HG02852 (cell line): ENCODE measurements at regions not wholly inside any gene's neighbourhood (a gene's known extent, or its start where the extent isn't known, plus 50 kb on each side); places are given as distances from the start of the nearest gene placed in this dataset.
"Not testable (repeated sequence)": the region's sequence is repeated elsewhere in the genome, so short reads cannot be mapped to it uniquely, and the experiment has no call there.

ENCODE experiments used
- ATAC-seq: cut with Tn5 transposase; IDR thresholded peaks from one replicate; pipeline ENCODE4 v1.9.1; 2021; ENCODE audit warnings: mild to moderate bottlenecking, moderate library complexity; ENCODE audit not compliant: unreplicated experiment

GRCh38 chr5:101664071-101664791, 631.9 kb downstream of the SLCO4C1 start:
- ATAC-seq: no peak

- ATAC-seq: no peak
Observed at GRCh38 chr5:101663543-101663942, 632.5 kb downstream of the SLCO4C1 start.

- no peak for ATAC-seq
Observed at GRCh38 chr5:101662263-101662662, 633.8 kb downstream of the SLCO4C1 start.

- no peak for ATAC-seq
Observed at GRCh38 chr5:101658433-101658832, 637.7 kb downstream of the SLCO4C1 start.

- ATAC-seq: no peak
Observed at GRCh38 chr5:101653996-101654395, 642.1 kb downstream of the SLCO4C1 start.

GRCh38 chr5:101647861-101648260, 648.2 kb downstream of the SLCO4C1 start:
- no peak for ATAC-seq

GRCh38 chr5:101643794-101644193, 652.3 kb downstream of the SLCO4C1 start:
- ATAC-seq: no peak

- ATAC-seq: no peak
Observed at GRCh38 chr5:101637599-101637998, 658.5 kb downstream of the SLCO4C1 start.

GRCh38 chr5:101627770-101628169, 668.3 kb downstream of the SLCO4C1 start:
- not testable (repeated sequence) for ATAC-seq

- no peak for ATAC-seq
Observed at GRCh38 chr5:101626572-101626971, 669.5 kb downstream of the SLCO4C1 start.

- ATAC-seq: no peak
Observed at GRCh38 chr5:101611039-101611438, 685.0 kb downstream of the SLCO4C1 start.

- no peak for ATAC-seq
Observed at GRCh38 chr5:101608322-101608721, 687.8 kb downstream of the SLCO4C1 start.

- peak; percentile 76 for ATAC-seq
Observed at GRCh38 chr5:101605700-101606099, 690.4 kb downstream of the SLCO4C1 start.

GRCh38 chr5:101600614-101601013, 695.5 kb downstream of the SLCO4C1 start:
- ATAC-seq: no peak

- no peak for ATAC-seq
Observed at GRCh38 chr5:101590384-101590783, 687.3 kb upstream of the ST8SIA4 start.

GRCh38 chr5:101585366-101585765, 682.3 kb upstream of the ST8SIA4 start:
- ATAC-seq: no peak

GRCh38 chr5:101580591-101580990, 677.5 kb upstream of the ST8SIA4 start:
- ATAC-seq: no peak

- no peak for ATAC-seq
Observed at GRCh38 chr5:101574017-101574416, 670.9 kb upstream of the ST8SIA4 start.

GRCh38 chr5:101561018-101561417, 657.9 kb upstream of the ST8SIA4 start:
- no peak for ATAC-seq

- no peak for ATAC-seq
Observed at GRCh38 chr5:101543780-101544179, 640.7 kb upstream of the ST8SIA4 start.

GRCh38 chr5:101539315-101539714, 636.2 kb upstream of the ST8SIA4 start:
- ATAC-seq: no peak

- no peak for ATAC-seq
Observed at GRCh38 chr5:101535626-101536025, 632.5 kb upstream of the ST8SIA4 start.

- ATAC-seq: no peak
Observed at GRCh38 chr5:101534491-101535110, 631.5 kb upstream of the ST8SIA4 start.
